HG03378 (cell line): ENCODE measurements at regions not wholly inside any gene's neighbourhood (a gene's known extent, or its start where the extent isn't known, plus 50 kb on each side); places are given as distances from the start of the nearest gene placed in this dataset.

Experiments used
- ATAC-seq: cut with Tn5 transposase; IDR thresholded peaks from one replicate; pipeline ENCODE4 v1.9.1; 2021; ENCODE audit warnings: mild to moderate bottlenecking, moderate library complexity; ENCODE audit not compliant: unreplicated experiment

DNA sequence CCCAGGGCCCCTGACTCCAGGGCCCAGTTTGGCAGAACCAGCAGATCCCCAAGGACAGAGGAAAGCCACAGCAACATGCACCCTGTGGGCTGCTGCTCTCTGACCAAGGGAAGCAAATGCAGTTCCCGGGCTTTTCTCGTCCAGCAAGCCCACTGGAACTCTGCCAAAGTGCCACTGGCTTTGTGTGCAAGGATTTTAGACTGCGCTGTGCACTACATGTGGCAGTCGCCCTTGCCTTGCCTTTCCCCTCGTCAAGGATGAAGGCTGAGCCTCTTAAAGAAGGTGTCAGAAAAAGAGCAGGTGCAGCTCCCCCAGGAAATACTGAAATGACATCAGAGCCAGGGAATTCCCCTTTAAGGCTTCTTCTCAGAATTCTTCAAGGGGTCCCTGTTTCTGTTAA, 199.2 kb downstream of the TFCP2L1 start:
- ATAC-seq: no peak

DNA sequence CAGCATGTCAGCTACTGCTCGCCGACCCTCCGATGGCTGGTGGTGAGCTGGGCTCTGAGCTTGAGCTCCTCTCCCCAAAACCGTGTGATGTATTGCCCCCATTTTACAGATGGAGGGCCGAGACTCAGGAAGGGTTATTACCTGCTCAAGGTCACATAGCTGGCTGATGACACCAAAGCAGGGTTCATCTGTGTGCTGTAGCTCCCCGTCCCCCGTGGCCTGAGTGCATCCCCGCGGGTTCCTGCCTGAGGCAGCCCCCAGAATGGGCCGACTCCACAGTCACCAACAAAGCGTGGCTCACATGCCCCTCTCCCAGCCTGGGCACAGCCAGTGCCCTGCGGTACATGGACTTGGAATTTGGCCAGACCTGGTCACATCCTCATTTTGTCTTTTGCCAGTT, 198.6 kb downstream of the TFCP2L1 start:
- no peak for ATAC-seq

DNA sequence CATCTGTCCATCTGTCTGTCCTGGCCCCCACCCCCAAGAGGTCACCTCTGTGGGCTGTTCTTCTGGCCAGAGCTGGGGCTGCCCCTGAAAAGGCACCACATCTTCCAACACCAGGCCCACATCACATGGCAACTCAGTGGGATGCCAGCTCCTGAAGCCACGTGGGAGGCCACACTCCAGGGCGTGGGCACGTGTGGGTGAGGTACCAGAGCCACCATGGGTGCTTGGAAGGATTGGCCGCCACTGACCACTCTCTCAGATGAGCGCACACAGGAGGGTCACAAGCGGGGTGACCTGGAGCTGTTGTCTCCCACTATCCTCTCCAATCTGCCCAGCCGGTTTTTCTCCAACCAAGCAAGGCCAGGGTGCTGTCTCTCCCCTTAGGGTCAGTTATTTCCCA, 197.9 kb downstream of the TFCP2L1 start:
- no peak for ATAC-seq

GRCh38 chr2:121088251-121089165, 196.5 kb downstream of the TFCP2L1 start:
- ATAC-seq: no peak

- ATAC-seq: no peak
These were observed 195.9 kb downstream of the TFCP2L1 start for GRCh38 chr2:121089166-121089510.

DNA sequence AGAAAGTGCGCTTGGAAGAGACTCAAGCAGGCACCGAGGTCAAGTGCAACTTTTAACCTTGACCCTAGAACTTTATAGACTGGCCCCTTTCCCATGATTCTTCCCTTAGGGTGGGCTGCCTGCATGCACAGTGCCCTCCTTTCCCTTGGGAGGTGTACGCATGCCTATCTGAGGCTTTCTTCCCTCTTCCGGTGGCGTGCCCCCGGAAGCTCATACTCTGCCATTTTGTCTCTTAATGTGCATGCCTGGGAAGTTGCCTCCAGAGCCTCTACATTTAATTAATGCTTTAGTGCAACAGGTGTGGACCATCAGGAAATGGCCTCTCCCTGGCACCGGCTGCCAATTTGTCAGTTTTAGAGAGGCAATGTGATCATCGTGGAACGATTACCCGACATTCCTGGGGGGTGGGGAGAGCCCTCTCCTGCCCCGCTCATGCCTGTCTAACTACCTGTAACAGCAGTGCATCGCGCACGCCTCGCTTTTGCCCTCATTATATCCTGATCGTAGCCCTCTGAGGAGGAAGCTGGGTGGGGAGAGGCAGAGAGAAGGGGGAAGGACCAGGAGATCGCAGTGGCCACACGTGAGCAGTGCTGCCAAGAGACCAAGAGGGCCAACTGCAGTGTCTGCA, 194.8 kb downstream of the TFCP2L1 start:
- no peak for ATAC-seq

GRCh38 chr2:121092095-121092494, 192.9 kb downstream of the TFCP2L1 start:
- ATAC-seq: no peak

DNA sequence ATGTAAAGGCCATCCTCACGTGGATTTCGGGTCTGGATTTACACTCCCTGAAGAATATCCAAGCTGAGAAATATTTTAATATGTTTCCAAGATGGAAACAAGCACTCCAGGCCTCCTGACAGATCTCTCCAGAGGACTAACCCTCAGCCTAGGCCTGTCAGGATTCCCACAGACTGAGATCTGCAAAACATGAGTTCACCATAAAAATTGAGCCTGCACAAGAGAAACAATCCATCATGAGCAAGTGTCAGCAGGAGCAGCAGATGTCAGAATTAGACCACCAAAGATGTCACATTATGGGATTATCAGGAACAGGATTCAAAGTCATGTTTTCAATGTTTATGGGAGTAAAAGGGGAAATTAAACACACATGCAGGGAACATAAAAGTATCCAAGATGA, 191.3 kb downstream of the TFCP2L1 start:
- ATAC-seq: no peak

DNA sequence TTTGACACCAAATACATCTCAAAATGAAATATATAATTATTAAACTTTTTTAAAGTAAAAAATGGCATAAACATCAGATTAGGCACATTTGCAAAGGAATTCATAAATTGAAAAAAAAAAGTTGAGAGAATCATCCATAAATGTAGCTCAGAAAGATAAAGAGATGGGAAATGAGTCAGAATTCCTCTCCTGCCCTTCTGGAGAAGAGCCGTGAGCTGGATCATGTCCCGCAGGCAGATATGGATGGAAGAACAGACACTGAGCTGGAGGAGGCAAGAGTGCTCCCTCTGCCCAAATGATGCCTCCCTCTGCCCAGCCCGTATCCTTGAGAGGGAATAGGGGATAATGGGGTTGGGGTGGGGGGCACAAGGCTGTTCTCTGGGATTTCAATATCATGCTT, 190.9 kb downstream of the TFCP2L1 start:
- ATAC-seq: no peak

GRCh38 chr2:121094845-121095244, 190.2 kb downstream of the TFCP2L1 start:
- ATAC-seq: no peak

- no peak for ATAC-seq
These were observed 189.5 kb downstream of the TFCP2L1 start for GRCh38 chr2:121095257-121096080.

GRCh38 chr2:121096611-121097010, 188.4 kb downstream of the TFCP2L1 start:
- no peak for ATAC-seq

GRCh38 chr2:121098556-121098955, 186.4 kb downstream of the TFCP2L1 start:
- no peak for ATAC-seq

DNA sequence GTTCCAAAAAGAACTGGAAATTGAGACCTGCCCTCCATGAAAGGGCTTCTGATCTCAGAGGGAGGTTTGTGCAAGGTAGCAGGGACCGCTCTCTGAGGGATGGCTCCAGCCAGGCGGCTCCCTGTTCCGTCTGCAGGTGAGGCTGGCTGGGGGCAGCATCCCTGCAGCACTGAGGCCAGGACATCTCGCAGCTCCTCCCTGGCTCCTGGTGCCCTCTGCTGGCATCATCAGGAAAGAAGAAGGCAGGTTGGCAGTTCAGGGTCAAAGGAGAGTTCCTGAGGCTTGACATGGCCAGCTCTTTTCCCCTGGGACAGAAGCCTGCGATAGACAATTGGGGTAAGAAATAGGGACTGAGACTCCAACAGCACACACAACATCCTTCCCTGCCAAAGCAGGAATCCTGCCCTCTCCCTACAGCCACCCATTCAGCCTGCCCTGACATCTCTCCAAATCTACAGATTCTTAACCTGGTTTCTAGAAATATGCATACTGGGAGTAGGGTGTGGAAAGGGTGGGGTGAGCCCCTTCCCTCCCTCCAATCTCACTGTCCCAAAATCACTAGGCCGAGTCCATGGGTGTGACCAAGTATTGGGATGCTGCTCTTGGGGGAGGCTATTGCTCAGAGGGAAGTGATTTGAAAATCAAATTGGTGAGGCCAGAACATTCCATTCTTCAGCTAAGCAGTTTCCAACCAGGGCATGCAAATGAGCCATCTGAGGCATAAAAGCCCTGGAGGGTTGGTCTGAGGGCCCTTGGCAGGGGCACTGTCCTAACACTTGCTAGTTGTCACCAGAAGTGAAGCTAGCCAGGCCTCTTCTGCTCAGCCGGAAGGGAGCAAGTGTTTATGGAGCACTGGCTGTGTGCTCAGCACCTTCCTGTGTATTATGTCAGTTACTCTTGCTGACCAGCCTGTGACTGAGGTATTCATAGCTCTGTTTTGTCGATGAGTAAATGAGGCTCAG, 185.4 kb downstream of the TFCP2L1 start:
- ATAC-seq: no peak

DNA sequence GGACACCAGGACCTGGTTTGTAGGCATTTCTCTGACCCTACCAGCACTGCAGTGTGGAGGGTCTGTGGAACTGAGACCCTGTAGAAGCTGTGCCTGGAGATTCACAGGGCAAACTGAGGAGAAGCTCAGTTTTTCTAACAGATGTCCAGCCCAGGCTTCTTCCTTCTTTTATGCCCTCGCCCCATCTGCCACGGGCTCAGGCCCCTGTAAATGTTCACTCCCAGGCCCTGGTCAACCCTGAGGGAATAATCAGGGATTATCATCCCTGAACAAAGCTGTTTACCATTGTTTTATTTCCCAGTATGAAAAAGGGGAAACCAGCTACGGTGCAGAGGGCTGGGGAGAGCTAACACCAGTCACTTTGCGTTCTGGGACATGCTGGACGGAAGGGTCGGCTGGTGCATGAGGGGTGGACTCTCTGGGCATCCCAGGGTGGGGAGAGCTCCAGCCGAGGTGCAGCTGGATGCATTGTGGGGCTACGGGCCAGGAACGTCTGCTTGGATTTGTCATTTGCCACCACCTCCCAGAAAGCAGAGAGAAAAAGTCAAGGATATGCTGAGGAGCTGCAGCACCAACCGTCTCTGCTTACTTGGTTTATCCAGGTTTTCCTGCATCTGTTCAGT, 183.8 kb downstream of the TFCP2L1 start:
- no peak for ATAC-seq

DNA sequence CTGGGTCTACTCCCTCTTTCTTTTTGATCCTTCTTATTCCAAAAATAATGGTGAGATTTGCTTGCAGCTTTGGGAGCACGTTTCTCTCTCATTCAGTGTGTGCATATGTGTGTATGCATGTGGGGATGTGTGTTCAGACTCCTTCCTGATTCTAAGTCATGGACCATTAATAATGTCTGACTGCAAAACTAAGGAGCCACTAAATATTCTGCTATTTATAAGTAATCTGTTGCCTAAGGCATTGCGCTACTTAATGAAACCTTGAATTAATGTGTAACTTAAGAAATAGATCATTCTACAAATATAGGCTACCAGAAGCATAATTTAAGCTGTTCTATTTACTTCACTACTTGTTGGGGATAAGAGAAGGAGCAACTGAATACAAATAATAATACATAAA, 182.1 kb downstream of the TFCP2L1 start:
- ATAC-seq: no peak

DNA sequence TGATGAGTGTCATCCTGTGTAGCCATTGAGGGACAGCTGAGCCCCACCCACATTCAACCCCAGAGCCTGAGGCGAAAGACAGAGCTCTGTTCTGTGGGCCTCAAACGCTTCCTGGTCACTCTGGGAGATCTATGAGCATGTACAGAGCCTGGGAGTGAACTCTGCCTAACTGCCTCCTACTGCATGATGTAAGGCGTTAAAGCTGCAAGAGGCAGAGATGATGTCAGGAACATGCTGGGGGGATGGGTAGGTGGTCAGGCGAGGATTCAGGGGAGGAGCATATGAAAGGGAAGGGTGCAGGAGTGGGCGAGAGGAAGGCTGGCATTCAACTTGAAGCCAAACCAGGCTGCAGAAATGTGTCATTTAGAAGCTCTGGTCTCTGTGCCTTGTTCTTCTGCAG, 181.0 kb downstream of the TFCP2L1 start:
- ATAC-seq: no peak

DNA sequence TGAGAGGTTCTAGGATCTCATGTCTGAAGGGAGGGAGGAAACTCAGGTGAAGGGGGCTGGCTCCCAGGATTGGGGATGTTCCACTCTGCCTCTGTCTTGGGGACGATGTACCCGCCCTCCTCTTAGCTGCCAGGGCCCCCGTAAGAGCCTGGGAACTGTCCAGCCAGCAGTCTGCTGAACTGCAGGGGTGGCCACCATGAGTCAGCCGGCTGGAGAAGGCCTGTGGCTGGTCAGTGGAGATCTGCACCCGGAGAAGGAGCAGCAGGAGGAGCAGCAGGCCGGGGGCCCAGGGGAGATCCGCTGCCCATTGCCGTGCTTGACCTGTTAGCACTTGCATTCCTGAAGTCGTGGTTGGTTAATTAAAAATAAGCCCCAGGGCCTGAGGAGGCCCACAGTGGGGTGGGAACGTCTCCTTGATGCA, 180.3 kb downstream of the TFCP2L1 start:
- no peak for ATAC-seq

- ATAC-seq: no peak
These were observed 174.1 kb downstream of the TFCP2L1 start for GRCh38 chr2:121110924-121111323.

- no peak for ATAC-seq
These were observed 166.1 kb downstream of the TFCP2L1 start for GRCh38 chr2:121118951-121119350.
